Astrocyte of the spinal cord (primary cell): ENCODE measurements at regions not wholly inside any gene's neighbourhood (a gene's known extent, or its start where the extent isn't known, plus 50 kb on each side); places are given as distances from the start of the nearest gene placed in this dataset.

Experiments used
- DNase-seq: peaks from one replicate; pipeline ENCODE4 v3.0.0; 2011; ENCODE audit warnings: low read depth, low spot score
- H3K4me3 ChIP-seq: 2 replicates; pipeline ENCODE4 v1.5.1; 2011; ENCODE audit warnings: low read depth, mild to moderate bottlenecking, low read length, moderate library complexity
- in situ Hi-C: cut with HindIII; loops from 2 replicates; pipeline ENCODE4 v1.10.0; 2017; ENCODE audit warnings: low sequenced_read_pairs
- TF ChIP-seq, protein P1 (sequence below): IDR thresholded peaks from 2 replicates; pipeline ENCODE4 v1.5.1; 2012; ENCODE audit warnings: low read depth, mild to moderate bottlenecking, low read length, inconsistent platforms

DNA sequence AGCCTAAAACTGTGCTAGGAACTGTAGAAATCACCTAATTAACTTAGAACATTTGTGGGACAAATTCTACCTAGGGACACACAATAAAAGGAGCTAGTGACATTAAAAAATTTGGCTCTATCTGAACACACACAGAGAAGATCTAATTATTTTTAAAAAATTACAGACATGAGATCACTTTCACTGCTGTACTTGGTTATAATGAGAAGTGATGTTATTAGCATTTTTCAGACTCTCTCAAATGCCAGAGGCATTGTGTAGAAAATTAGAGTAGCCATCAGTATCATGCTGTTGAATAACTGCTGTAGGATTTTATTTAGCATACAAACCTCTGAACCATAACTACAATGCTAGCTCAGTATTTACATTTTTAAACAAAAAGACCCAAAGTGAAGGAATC lies 109.1 kb upstream of the ANK2 start:
- no peak for DNase-seq
- TF ChIP-seq, protein P1, sequence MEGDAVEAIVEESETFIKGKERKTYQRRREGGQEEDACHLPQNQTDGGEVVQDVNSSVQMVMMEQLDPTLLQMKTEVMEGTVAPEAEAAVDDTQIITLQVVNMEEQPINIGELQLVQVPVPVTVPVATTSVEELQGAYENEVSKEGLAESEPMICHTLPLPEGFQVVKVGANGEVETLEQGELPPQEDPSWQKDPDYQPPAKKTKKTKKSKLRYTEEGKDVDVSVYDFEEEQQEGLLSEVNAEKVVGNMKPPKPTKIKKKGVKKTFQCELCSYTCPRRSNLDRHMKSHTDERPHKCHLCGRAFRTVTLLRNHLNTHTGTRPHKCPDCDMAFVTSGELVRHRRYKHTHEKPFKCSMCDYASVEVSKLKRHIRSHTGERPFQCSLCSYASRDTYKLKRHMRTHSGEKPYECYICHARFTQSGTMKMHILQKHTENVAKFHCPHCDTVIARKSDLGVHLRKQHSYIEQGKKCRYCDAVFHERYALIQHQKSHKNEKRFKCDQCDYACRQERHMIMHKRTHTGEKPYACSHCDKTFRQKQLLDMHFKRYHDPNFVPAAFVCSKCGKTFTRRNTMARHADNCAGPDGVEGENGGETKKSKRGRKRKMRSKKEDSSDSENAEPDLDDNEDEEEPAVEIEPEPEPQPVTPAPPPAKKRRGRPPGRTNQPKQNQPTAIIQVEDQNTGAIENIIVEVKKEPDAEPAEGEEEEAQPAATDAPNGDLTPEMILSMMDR: no peak
- H3K4me3 ChIP-seq: no peak overlapping the region
- in situ Hi-C loops: no loop called here

- TF ChIP-seq, protein P1: no peak
- in situ Hi-C loops: no loop called here
- DNase-seq: no peak
Observed at GRCh38 chr4:112942077-112942476, 107.4 kb upstream of the ANK2 start.

GRCh38 chr4:112942997-112943396 lies 106.5 kb upstream of the ANK2 start:
- H3K4me3 ChIP-seq: no peak overlapping the region
- in situ Hi-C loops: no loop called here
- TF ChIP-seq, protein P1: no peak
- DNase-seq: no peak

More at GRCh38 chr4:112942077-112942476, 107.4 kb upstream of the ANK2 start:
- H3K4me3 ChIP-seq: no peak overlapping the region

- H3K4me3 ChIP-seq: no peak overlapping the region
- in situ Hi-C loops: no loop called here
- TF ChIP-seq, protein P1: no peak
- no peak for DNase-seq
Observed at GRCh38 chr4:112944006-112944405, 105.4 kb upstream of the ANK2 start.

GRCh38 chr4:112946127-112946526 lies 103.3 kb upstream of the ANK2 start:
- no peak overlapping the region for H3K4me3 ChIP-seq
- TF ChIP-seq, protein P1: no peak
- DNase-seq: no peak
- in situ Hi-C loops: no loop called here

GRCh38 chr4:112947616-112948015 lies 101.8 kb upstream of the ANK2 start:
- TF ChIP-seq, protein P1: no peak
- H3K4me3 ChIP-seq: no peak overlapping the region

More at GRCh38 chr4:112947616-112948015, 101.8 kb upstream of the ANK2 start:
- in situ Hi-C loops: no loop called here
- no peak for DNase-seq
